Neural cell (in vitro differentiated cells): ENCODE measurements at regions not wholly inside any gene's neighbourhood (a gene's known extent, or its start where the extent isn't known, plus 50 kb on each side); places are given as distances from the start of the nearest gene placed in this dataset.

Experiments used
- EP300 ChIP-seq: fragments of 450-650 bp; conservative IDR thresholded peaks from 2 replicates; pipeline ENCODE4 v1.6.1; 2014; ENCODE audit warnings: antibody characterized with exemption, mild to moderate bottlenecking, moderate library complexity; ENCODE audit not compliant: poor library complexity, severe bottlenecking
- EZH2 ChIP-seq: fragments of 200-600, 300-800 bp; shearing (Covaris generic), sonication (generic); IDR thresholded peaks from 2 replicates; pipeline ENCODE4 v1.6.1; 2014; ENCODE audit warnings: antibody characterized with exemption, low read length, borderline replicate concordance, mild to moderate bottlenecking; ENCODE audit not compliant: insufficient read depth, poor library complexity, severe bottlenecking
- POLR2AphosphoS5 ChIP-seq: IDR thresholded peaks from 2 replicates; pipeline ENCODE4 v1.6.1; 2012
- TF ChIP-seq, protein P1 (sequence below): fragments of 450-650 bp; IDR thresholded peaks from 2 replicates; pipeline ENCODE4 v1.5.1; 2014; ENCODE audit warnings: antibody characterized with exemption, mild to moderate bottlenecking, moderate library complexity; ENCODE audit not compliant: poor library complexity, severe bottlenecking

DNA sequence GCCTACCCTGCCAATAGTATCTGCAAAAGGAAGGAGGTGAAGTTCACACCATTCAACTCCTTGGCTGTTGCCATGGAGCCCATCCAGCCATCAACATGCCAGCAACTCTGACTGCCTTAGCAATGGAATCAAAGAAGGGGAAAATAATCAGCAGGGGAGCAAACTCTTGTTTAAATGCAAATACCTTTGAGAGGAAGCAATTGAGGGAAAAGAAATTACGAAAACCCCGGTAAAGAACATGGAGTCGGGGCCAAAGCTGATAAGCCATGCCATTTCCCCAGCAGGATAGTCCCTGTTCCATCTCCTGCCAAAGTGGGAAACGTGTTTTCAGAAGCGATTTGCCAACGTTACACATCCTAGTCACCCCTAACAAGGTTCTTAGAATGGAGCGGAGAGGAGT is 69.0 kb downstream of the MFAP3 start:
- peak; percentile 16 for TF ChIP-seq POLR2AphosphoS5
- no peak for TF ChIP-seq EZH2
- TF ChIP-seq, protein P1, sequence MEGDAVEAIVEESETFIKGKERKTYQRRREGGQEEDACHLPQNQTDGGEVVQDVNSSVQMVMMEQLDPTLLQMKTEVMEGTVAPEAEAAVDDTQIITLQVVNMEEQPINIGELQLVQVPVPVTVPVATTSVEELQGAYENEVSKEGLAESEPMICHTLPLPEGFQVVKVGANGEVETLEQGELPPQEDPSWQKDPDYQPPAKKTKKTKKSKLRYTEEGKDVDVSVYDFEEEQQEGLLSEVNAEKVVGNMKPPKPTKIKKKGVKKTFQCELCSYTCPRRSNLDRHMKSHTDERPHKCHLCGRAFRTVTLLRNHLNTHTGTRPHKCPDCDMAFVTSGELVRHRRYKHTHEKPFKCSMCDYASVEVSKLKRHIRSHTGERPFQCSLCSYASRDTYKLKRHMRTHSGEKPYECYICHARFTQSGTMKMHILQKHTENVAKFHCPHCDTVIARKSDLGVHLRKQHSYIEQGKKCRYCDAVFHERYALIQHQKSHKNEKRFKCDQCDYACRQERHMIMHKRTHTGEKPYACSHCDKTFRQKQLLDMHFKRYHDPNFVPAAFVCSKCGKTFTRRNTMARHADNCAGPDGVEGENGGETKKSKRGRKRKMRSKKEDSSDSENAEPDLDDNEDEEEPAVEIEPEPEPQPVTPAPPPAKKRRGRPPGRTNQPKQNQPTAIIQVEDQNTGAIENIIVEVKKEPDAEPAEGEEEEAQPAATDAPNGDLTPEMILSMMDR = no peak
- TF ChIP-seq EP300 = peak; percentile 62
